ENCODE measurements at regions not wholly inside any gene's neighbourhood (a gene's known extent, or its start where the extent isn't known, plus 50 kb on each side); places are given as distances from the start of the nearest gene placed in this dataset.

DNA sequence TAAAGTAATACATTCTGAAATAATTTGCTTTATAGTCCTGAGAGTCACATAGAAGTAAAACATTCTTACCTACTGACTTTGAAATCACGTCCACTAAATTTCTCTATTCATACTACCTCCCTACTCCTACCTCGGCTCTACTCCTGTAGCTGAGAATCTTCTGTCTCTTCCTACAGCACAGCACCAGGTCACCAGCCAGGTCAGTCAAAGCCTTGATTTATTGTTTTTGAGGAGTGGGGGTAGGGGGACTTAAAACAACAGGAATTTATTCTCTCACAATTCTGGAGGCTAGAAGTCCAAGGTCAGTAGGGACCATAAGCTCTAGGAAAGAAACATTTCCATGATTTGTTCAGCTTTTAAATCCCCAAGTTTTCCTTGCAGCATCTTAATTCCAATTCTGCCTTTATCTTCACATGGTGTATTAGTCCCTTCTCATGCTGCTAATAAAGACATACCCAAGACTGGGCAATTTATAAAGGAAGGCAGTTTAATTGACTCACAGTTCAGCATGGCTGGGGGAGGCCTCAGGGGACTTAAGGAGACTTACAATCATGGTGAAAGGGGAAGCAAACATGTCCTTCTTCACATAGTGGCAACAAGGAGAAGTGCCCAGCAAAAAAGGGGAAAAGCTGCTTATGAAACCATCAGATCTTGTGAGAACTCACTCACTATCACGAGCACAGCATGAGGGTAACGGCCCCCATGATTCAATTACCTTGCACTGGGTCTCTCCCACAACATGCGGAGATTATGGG lies 49.6 kb upstream of the CCNG1 start:
- Mint-ChIP-seq H3K27ac (no peak overlapping the region), H3K27me3 (ENCODE audit: low read depth) (no peaks in the 10 kb centered on the region), H3K4me3 (no peak overlapping the region), H3K9me3 (ENCODE audit: insufficient read depth) (peaks cover 3% of the 10 kb centered on the region), H3K4me1 (ENCODE audit: low read depth) (no peaks in the 10 kb centered on the region), H3K36me3 (ENCODE audit: low read depth) (no peaks in the 10 kb centered on the region)
- CTCF ChIA-PET: interaction anchor here (2.0 kb wide), 1 partner anchor 21 kb away, joined by 9 read pairs; no protein-coding TSS in a partner anchor
- ATAC-seq (no peak), DNase-seq (no peak)
- POLR2A ChIA-PET: no interaction called here

Measured in activated CD8-positive, alpha-beta T cell treated with anti-CD3 and anti-CD28 coated beads, Interleukin-2, amount 10 ng/mL, durations not matched to agents 7 days and 5 days (primary cell).